Epidermal melanocyte (primary cell): ENCODE measurements at regions not wholly inside any gene's neighbourhood (a gene's known extent, or its start where the extent isn't known, plus 50 kb on each side); places are given as distances from the start of the nearest gene placed in this dataset.
"Not testable (repeated sequence)": the region's sequence is repeated elsewhere in the genome, so short reads cannot be mapped to it uniquely, and the experiment has no call there.

Experiments used
- DNase-seq: peaks from one replicate; pipeline ENCODE4 v3.0.0; 2011; ENCODE audit warnings: low spot score; ENCODE audit not compliant: insufficient read length

- DNase-seq: no peak
Measured at GRCh38 chr4:96407225-96407624, 567.3 kb downstream of the PDHA2 start.

GRCh38 chr4:96407738-96408463 is 568.0 kb downstream of the PDHA2 start:
- no peak for DNase-seq

DNA sequence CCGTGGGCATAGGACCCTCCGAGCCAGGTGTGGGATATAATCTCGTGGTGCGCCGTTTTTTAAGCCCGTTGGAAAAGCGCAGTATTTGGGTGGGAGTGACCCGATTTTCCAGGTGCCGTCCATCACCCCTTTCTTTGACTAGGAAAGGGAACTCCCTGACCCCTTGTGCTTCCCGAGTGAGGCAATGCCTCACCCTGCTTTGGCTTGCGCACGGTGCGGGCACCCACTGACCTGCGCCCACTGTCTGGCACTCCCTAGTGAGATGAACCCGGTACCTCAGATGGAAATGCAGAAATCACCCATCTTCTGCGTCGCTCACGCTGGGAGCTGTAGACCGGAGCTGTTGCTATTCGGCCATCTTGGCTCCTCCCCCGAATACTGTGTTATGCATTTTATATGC is 575.0 kb downstream of the PDHA2 start:
- not testable (repeated sequence) for DNase-seq

- no peak for DNase-seq
Measured at GRCh38 chr4:96429657-96430056, 589.8 kb downstream of the PDHA2 start.

DNA sequence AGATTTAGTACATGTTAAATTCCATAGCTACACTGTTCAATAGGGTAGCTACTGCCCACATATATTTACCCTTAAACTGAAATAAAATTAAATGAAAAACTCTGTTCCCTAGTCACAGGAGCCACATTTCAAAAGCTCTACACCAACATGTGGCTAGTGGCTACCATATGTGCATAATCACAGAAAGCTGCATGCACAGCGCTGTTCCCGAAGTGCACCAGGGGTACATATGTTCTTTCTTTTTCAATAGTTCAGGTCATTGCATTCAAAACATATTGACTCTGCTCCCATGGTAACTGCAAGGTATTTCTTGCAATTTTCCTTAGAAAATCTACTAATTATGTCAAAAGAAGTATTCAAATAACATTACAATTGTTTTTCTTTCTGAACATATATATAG is 591.2 kb downstream of the PDHA2 start:
- DNase-seq: no peak

DNA sequence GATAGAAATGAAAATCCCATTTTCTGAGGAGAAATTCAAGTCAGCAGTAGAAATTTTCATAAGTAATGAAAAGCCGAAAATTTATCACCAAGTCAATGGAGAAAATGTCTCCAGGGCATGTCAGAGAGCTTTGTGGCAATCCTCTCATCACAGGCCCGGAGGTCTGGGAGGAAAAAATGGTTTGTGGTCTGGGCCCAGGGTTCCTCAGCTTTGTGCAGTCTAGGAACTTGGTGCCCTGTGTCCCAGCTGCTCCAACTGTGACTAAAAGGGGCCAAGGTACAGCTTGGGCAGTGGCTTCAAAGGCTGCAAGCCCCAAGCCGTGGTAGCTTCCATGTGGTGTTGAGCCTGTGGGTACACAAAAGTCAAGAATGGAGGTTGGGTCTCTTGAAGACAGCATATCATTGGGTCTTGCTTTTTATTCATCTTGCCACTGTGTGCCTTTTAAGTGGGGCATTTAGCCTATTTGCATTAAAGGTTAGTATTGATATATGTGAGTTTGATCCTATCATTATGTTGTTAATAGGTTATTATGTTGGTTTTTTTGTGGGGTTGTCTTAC is 608.5 kb downstream of the PDHA2 start:
- DNase-seq: no peak

DNA sequence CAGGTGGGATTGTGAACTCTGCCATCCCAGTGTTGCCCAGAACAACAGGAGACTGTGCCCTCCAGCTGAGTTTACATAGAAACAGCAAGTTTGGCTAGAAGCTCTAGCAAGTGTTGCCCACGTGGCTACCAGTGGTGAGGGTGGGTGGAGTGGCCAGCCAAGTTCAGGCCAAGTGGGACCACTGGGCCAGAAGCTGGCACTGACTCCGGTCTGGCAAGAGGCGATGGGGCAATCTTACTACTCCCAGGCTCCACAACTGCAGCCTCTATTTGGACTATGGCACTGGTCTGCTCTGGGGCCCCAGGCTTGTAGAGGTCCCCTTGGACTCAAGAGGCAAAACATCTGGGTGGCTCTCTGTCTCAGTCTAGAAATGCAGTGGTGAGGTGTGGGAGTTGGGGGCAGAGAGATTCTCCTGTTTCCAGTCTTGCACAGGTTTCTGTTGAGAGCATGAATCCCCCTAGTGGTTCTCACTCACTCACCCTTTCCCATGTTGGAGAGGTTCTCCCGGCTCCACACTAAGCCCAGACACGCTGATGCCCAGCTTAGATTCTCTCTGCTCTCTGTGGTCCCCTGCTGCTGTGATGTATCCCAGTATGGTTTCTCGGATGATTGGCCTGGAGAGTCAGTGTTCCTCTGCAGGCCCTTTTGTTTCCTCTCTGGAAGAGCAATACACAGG is 615.3 kb downstream of the PDHA2 start:
- no peak for DNase-seq

- DNase-seq: not testable (repeated sequence)
Measured at GRCh38 chr4:96458031-96458430, 618.1 kb downstream of the PDHA2 start.

DNA sequence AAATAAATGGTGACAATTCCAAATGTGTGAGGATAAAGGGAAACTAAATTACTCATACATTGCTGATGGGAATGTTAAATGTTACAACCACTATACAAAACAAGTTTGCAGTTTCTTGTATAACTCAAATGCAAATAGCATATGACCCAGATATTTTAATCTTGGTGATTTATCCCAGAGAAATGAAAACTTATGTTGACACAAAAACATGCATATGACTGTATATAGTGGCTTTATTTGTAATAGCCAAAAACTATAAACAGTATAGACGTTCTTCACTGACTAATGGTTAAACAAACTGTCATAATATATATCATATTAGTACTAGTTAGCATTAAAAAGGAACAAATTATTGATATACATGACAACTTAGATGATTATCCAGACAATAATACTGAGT is 619.2 kb downstream of the PDHA2 start:
- no peak for DNase-seq

- no peak for DNase-seq
Measured at GRCh38 chr4:96465834-96466233, 625.9 kb downstream of the PDHA2 start.

GRCh38 chr4:96471956-96472867 is 632.3 kb downstream of the PDHA2 start:
- DNase-seq: no peak

GRCh38 chr4:96473246-96473645 is 633.4 kb downstream of the PDHA2 start:
- no peak for DNase-seq

GRCh38 chr4:96483308-96484030 is 643.6 kb downstream of the PDHA2 start:
- no peak for DNase-seq

DNA sequence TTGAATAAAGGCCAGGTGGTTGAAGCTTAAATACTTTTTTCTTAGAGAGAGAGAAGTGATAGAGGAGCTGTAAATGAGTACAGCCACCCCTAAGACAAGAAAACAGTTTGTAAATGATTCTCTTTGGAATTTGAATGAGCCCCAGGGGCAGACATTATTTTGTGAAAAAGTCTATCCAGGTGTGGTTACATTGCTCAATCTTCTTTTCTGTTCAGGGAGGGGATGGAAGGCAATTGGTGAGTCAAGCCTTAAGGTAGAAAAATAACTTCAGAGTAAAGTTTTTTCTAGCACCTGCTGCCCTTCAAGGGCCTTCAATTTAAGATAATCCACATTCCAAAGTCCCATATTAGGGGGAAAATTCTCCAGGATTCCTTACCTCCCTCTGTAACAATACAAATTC is 646.7 kb downstream of the PDHA2 start:
- no peak for DNase-seq

DNA sequence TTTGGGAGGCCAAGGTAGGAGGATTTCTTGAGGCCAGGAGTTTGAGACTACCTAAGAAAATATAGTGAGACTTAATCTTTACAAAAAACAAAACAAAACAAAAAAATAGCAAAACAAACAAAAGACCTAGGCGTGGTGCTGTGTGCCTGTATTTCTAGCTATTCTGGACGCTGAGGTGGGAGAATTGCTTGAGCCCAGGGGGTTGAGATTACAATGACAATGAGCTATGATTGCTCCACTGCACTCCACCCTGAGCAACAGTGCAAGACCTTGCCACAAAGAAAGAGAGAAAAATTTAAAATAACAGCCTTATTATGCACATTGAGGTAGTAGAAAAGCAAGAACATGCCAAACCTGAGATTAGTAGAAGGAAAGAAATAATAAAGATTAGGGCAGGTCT is 657.7 kb downstream of the PDHA2 start:
- DNase-seq: no peak

- no peak for DNase-seq
Measured at GRCh38 chr4:96504386-96504785, 664.5 kb downstream of the PDHA2 start.

DNA sequence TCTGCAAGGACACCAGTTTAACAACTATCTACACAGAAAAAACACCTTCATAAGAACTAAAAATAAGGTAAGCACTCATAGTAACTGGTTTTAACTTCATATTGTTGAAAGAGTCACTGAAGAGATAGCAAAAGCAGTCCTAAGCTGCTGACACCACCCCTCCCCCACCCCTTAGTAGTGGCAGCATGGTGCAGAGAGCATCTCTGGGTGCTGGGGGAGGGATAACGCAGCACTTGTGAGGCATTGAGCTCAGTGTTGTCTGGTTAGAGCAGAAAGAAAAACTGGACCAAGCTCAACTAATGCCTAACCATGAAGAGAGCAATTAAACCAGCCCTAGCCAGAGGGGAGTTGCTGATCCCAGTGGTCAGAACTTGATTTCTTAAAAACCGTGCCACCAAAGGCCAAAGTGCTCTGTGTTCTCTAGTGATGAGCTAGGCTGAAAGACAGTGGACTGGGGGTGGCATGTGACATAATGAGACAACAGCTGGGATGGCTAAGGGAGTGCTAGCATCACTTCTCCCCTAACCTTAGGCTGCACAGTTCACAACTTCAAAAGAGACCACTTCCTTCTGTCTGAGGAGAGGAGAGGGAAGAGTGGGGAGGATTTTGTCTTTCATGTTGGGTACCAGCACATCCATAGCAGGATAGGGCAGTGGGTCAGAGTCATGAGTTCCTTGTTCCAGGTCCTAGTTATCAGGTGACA is 669.3 kb downstream of the PDHA2 start:
- DNase-seq: no peak

DNA sequence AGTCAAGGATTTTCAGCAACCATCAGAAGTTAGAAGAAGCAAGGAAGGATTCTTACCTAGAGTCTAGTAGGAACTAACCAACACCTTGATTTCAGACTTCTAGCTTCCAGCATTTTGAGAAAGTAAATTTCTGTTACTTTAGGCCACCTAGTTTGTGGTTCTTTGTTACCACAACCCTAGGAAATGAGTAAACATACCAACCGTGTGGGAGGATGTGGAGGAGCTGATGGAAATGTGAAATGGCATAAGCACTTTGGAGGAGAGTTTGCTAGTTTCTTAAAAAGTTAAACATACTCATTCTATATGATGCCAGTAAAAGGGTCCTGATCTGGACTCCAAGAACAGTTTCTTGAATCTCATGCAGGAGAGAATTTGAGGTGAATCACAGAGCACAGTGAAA is 679.4 kb downstream of the PDHA2 start:
- no peak for DNase-seq

- DNase-seq: no peak
Measured at GRCh38 chr4:96521046-96521536, 681.2 kb downstream of the PDHA2 start.

DNA sequence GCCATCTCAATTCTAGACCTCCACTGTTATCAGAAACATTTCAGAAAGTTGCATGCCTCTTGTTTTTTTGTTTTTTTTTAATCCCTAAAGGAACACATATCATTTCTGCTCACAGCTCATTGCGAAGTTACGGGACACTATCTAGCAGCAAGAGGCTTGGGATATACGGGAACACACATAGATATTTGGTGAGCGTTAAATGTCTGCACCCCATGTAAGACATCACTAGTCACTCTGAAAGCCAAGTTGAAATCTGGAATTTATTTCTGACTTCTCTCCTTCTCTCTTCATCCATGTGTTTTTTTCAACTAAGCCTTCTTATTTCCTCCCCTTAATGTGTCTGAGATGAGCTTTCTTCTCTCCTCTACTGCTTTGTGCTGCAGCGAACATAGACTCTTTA is 683.7 kb downstream of the PDHA2 start:
- no peak for DNase-seq
